ENCODE measurements at regions not wholly inside any gene's neighbourhood (a gene's known extent, or its start where the extent isn't known, plus 50 kb on each side); places are given as distances from the start of the nearest gene placed in this dataset.
A peak's percentile ranks its signal among the peaks of the same experiment; 100 is the strongest.
"Not testable (repeated sequence)": the region's sequence is repeated elsewhere in the genome, so short reads cannot be mapped to it uniquely, and the experiment has no call there.

DNA sequence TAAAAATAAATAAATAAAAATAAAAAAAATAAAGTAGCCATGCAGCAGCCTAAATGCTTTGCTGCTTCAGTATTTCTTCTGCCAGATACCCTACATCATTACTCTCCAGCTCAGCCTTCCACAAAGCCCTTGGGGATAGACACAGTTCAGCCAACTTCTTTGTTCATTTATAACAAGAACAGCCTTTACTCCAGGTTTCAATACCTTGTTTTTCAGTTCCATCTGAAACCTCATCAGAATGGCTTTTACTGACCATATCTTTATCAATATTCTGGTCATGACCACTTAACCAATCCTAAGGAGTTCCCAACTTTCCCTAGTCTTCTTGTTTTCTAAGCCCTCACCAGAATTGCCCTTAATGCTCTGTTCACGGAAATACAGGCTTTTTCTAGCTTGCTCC is 128.3 kb upstream of the MED14 start:
- H3K27me3 ChIP-seq: no peaks in the 10 kb centered on the region
- no peak overlapping the region for H3K27ac ChIP-seq
- no peaks in the 10 kb centered on the region for H3K36me3 ChIP-seq
- no peak overlapping the region for H3K4me3 ChIP-seq
- TF ChIP-seq, protein P1, sequence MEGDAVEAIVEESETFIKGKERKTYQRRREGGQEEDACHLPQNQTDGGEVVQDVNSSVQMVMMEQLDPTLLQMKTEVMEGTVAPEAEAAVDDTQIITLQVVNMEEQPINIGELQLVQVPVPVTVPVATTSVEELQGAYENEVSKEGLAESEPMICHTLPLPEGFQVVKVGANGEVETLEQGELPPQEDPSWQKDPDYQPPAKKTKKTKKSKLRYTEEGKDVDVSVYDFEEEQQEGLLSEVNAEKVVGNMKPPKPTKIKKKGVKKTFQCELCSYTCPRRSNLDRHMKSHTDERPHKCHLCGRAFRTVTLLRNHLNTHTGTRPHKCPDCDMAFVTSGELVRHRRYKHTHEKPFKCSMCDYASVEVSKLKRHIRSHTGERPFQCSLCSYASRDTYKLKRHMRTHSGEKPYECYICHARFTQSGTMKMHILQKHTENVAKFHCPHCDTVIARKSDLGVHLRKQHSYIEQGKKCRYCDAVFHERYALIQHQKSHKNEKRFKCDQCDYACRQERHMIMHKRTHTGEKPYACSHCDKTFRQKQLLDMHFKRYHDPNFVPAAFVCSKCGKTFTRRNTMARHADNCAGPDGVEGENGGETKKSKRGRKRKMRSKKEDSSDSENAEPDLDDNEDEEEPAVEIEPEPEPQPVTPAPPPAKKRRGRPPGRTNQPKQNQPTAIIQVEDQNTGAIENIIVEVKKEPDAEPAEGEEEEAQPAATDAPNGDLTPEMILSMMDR (IDR thresholded peaks at IDR 0.05): no peak
- no peaks in the 10 kb centered on the region for H3K4me1 ChIP-seq
- intact Hi-C loops (cut with DNase I): no loop called here
- DNase-seq: no peak
- H3K9me3 ChIP-seq: no peaks in the 10 kb centered on the region
- no peak for ATAC-seq

DNA sequence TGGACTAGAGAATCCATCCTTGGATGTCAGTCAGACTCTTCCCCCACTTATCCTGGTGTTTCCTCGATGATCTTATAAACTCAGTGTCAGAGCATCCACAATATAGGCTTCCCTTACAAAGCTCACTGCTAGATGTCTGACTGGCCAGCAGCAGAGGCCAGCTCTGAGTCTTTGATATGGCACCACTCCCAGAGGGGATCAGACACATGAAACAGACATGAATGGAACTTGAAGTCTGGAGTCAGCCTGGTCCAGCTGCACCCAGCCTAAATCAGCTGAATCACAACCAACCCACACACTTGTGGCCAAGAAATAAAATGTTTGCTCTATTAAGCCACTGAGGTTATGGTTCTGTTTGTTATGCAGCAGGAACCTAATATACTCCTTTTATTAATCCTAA is 129.6 kb upstream of the MED14 start:
- no peak overlapping the region for H3K27ac ChIP-seq
- H3K27me3 ChIP-seq: no peaks in the 10 kb centered on the region
- no peaks in the 10 kb centered on the region for H3K9me3 ChIP-seq
- H3K4me1 ChIP-seq: no peaks in the 10 kb centered on the region
- no peaks in the 10 kb centered on the region for H3K36me3 ChIP-seq
- TF ChIP-seq, protein P1 (IDR thresholded peaks at IDR 0.05): no peak
- no peak overlapping the region for H3K4me3 ChIP-seq
- DNase-seq: no peak
- no peak for ATAC-seq
- intact Hi-C loops (cut with DNase I): no loop called here

GRCh38 chrX:40866893-40867292 is 131.6 kb upstream of the MED14 start:
- TF ChIP-seq, protein P1 (IDR thresholded peaks at IDR 0.05): no peak
- ATAC-seq: no peak

GRCh38 chrX:40867352-40867751 is 132.0 kb upstream of the MED14 start:
- ATAC-seq (peak; percentile 44), DNase-seq (no peak)
- Histone ChIP-seq H3K4me1 (no peaks in the 10 kb centered on the region), H3K27me3 (no peaks in the 10 kb centered on the region), H3K4me3 (no peak overlapping the region), H3K9me3 (no peaks in the 10 kb centered on the region), H3K27ac (no peak overlapping the region), H3K36me3 (no peaks in the 10 kb centered on the region)
- intact Hi-C loops (cut with DNase I): no loop called here
- TF ChIP-seq, protein P1 (IDR thresholded peaks at IDR 0.05): no peak

More at GRCh38 chrX:40866893-40867292, 131.6 kb upstream of the MED14 start:
- no peak for DNase-seq
- no peak overlapping the region for H3K27ac ChIP-seq
- H3K4me3 ChIP-seq: no peak overlapping the region
- intact Hi-C loops (cut with DNase I): no loop called here
- H3K36me3 ChIP-seq: no peaks in the 10 kb centered on the region
- no peaks in the 10 kb centered on the region for H3K27me3 ChIP-seq
- H3K4me1 ChIP-seq: no peaks in the 10 kb centered on the region
- no peaks in the 10 kb centered on the region for H3K9me3 ChIP-seq

DNA sequence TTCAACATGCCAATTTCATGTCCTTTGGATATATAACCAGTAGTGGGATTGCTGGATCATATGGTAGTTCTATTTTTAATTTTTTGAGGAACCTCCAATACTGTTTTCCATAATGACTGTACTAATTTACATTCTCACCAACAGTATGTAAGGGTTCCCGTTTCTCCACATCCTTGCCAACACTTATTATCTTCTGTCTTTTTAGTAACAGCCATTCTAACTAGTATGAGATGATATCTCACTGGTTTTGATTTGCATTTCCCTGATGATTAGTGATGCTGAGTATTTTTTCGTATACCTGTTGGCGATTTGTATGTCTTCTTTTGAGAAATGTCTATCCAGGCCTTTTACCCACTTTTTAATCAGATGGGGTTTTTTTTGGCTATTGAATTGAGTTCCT is 133.5 kb upstream of the MED14 start:
- H3K27ac ChIP-seq: no peak overlapping the region
- no peak overlapping the region for H3K4me3 ChIP-seq
- TF ChIP-seq, protein P1 (IDR thresholded peaks at IDR 0.05): no peak
- ATAC-seq (no peak), DNase-seq (no peak)
- no peaks in the 10 kb centered on the region for H3K9me3 ChIP-seq
- no peaks in the 10 kb centered on the region for H3K36me3 ChIP-seq
- no peaks in the 10 kb centered on the region for H3K4me1 ChIP-seq
- intact Hi-C loops (cut with DNase I): no loop called here
- no peaks in the 10 kb centered on the region for H3K27me3 ChIP-seq

- H3K27me3 ChIP-seq; H3K36me3 ChIP-seq; intact Hi-C loops (cut with DNase I); H3K27ac ChIP-seq; H3K9me3 ChIP-seq; ATAC-seq; H3K4me3 ChIP-seq; DNase-seq; H3K4me1 ChIP-seq: not testable (repeated sequence)
These were observed 135.6 kb upstream of the MED14 start for GRCh38 chrX:40870982-40871381.

Data from left lung (tissue), 4 donors.